ENCODE measurements at regions not wholly inside any gene's neighbourhood (a gene's known extent, or its start where the extent isn't known, plus 50 kb on each side); places are given as distances from the start of the nearest gene placed in this dataset.
A peak's percentile ranks its signal among the peaks of the same experiment; 100 is the strongest.

DNA sequence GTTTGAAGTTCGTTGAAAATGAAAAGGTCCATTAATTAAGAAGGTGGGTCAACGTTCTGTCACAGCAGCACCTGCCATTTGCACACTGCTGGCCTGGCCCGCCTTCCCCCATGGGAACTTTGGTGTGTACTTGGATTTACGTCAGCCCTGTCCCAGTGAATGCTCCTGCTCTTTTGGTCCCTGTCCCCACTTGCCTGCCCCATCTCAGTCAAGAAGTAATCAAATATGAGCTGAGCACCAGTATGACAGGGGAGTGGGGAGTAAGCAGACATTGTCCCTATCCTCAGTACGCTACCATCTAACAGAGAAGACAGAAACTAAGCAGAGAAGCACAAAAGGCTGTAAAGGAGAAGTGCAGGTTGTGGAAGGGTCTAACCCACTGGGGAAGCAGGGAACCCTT is 65.1 kb downstream of the SLC4A3 start:
- Histone ChIP-seq H3K36me3 (ENCODE audit: insufficient read depth, low read length) (no peaks in the 10 kb centered on the region), H3K9ac (ENCODE audit: low read depth, low read length) (no peak overlapping the region), H3K27me3 (ENCODE audit: insufficient read depth, low read length) (no peaks in the 10 kb centered on the region), H3K4me1 (ENCODE audit: insufficient read depth, low read length) (peaks cover 10% of the 10 kb centered on the region), H3K27ac (ENCODE audit: low read depth, low read length) (no peak overlapping the region), H3K4me3 (ENCODE audit: low read length) (no peak overlapping the region), H3K9me3 (ENCODE audit: insufficient read depth, low read depth, low read length) (no peaks in the 10 kb centered on the region)
- WGBS: 93% methylated on average over 5 of the region's 5 CpGs

DNA sequence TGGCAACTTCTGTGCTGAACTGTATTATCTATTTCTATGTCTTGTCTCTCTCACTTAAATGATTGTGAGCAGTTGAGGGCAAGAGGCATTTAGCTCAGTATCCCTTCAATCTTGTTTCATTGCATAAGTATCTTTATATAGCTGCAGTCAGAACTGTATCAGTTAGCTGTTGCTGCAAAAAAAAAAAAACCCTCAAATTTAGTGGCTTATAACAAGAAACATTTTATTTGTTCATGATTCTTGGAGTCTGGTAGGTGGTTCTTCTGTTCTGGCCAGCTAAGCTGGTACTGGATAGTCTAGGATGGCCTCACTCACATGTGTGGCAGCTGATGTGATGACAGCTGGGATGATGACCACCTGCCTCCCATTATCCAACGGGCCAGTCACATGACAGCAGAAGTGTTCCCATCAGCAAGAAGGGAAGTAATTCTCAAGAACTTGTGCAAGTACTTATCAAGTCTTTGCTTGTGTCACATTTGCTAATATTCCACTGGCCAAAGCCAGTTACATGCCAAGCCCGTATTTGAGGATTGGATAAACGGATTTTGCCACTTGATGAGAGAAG is 67.8 kb downstream of the SLC4A3 start:
- no peak overlapping the region for H3K9ac ChIP-seq (ENCODE audit: low read depth, low read length)
- no peaks in the 10 kb centered on the region for H3K27me3 ChIP-seq (ENCODE audit: insufficient read depth, low read length)
- peaks cover 25% of the 10 kb centered on the region for H3K4me1 ChIP-seq (ENCODE audit: insufficient read depth, low read length)
- no peaks in the 10 kb centered on the region for H3K36me3 ChIP-seq (ENCODE audit: insufficient read depth, low read length)
- no peaks in the 10 kb centered on the region for H3K9me3 ChIP-seq (ENCODE audit: insufficient read depth, low read depth, low read length)
- H3K4me3 ChIP-seq (ENCODE audit: low read length): no peak overlapping the region
- 88% methylated on average over 3 of the region's 3 CpGs for WGBS
- no peak overlapping the region for H3K27ac ChIP-seq (ENCODE audit: low read depth, low read length)

DNA sequence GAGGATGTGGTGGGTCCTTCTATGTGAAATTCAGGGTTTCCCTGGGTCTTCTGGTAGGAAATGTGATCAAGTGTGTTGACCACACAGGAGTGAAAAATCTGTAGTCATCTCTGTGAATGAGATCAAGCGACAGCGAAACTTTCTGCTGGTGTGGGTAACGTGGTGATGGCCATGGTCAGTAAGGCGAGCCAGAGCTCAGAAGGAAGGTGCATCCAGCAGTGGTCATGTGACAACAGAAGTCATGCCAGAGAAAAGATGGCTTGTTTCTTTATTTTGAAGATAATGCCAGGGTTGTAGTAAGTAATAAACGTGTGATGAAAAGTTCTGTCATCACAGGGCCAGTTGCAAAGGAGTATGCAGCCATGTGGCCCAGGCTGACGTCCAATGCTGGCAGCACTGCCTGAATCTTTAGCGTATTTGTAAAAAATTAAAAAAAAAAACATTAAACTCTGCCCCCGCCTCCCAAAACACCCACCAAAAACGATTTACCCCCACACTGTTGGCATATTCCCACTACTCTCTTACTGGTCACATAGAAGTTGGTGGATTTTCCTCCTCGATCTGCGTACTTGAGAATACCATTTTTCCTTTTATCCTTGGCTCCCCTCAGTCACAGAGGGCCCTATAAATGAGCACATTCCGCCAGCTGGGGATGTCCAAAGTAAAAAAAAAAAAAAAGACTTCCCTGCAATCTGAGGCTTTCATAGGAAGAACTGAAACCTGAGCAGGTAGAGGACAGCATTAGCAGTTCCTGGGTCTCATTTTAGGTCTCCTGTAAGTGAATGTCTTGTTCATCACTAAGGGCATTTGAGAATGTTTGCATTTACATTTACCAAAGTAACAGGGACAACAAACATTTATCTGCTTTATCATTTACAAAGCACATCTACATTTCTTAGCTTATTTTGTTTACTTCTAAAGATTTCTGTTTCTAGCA is 70.6 kb downstream of the SLC4A3 start:
- peaks cover 40% of the 10 kb centered on the region for H3K4me1 ChIP-seq (ENCODE audit: insufficient read depth, low read length)
- H3K27ac ChIP-seq (ENCODE audit: low read depth, low read length): no peak overlapping the region
- WGBS: 78% methylated on average over 12 of the region's 12 CpGs
- no peak overlapping the region; the same call in 1 of the 2 replicates for H3K9ac ChIP-seq (ENCODE audit: low read depth, low read length)
- H3K27me3 ChIP-seq (ENCODE audit: insufficient read depth, low read length): no peaks in the 10 kb centered on the region
- peak overlapping the region; percentile 0; the same call in 1 of the 2 replicates for H3K4me3 ChIP-seq (ENCODE audit: low read length)
- no peaks in the 10 kb centered on the region for H3K9me3 ChIP-seq (ENCODE audit: insufficient read depth, low read depth, low read length)
- no peaks in the 10 kb centered on the region for H3K36me3 ChIP-seq (ENCODE audit: insufficient read depth, low read length)

DNA sequence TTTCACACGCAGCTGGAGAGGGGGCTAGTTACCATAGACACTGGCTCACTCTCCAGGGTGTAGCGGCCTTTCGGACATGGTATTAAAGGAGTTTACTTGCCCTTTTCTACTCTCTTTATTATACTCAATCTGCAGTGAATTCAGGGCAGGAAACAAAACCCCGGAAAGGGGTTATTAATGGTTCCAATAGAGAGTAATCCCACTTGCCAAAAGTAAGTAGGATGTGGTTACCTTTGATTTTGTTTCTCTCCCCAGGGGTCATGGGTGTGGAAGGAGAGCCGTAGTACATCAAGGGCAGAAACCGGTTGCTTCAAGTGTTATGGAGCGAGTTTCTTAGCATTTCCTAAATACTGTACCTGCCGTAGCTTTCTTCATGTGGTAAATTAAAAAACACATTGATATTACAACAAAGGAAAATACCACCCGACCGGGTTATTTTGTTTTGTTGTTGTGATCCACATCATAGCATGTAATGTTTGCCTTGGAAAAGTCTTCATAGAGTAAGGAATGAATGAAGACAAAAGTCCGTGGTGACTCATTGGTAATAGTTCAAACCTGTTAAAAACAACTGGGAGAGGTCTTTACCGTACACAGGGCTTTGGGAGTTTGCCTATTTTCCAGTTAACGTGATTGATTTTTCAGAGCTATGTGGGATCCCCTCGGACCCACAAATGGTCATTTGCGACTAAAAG is 71.5 kb downstream of the SLC4A3 start:
- peak overlapping the region; percentile 0; the same call in 1 of the 2 replicates for H3K4me3 ChIP-seq (ENCODE audit: low read length)
- WGBS: 41% methylated on average over 13 of the region's 15 CpGs
- no peaks in the 10 kb centered on the region for H3K36me3 ChIP-seq (ENCODE audit: insufficient read depth, low read length)
- peak overlapping the region; percentile 36; the same call in 1 of the 2 replicates for H3K27ac ChIP-seq (ENCODE audit: low read depth, low read length)
- H3K27me3 ChIP-seq (ENCODE audit: insufficient read depth, low read length): no peaks in the 10 kb centered on the region
- no peaks in the 10 kb centered on the region for H3K9me3 ChIP-seq (ENCODE audit: insufficient read depth, low read depth, low read length)
- H3K4me1 ChIP-seq (ENCODE audit: insufficient read depth, low read length): peaks cover 41% of the 10 kb centered on the region
- H3K9ac ChIP-seq (ENCODE audit: low read depth, low read length): no peak overlapping the region; the same call in 1 of the 2 replicates

DNA sequence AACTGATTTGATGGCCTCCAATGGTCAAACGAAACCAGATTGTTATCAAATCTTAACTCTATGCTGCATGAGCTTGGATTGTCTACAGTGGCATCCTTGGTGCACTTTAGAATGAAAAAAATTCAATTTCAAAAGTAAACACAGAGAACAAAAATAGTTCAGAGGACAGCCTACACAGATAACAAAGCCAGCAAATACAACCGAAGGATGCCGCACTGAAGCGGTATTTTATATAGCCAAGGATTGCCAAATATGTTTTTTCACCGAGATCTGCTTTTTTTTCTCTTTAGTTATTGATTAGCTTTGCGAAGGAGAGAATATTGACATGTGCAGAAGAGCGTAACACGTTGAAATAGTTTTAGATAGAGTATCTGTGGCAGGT is 72.0 kb downstream of the SLC4A3 start:
- Histone ChIP-seq H3K27me3 (ENCODE audit: insufficient read depth, low read length) (no peaks in the 10 kb centered on the region), H3K36me3 (ENCODE audit: insufficient read depth, low read length) (no peaks in the 10 kb centered on the region), H3K9me3 (ENCODE audit: insufficient read depth, low read depth, low read length) (no peaks in the 10 kb centered on the region), H3K27ac (ENCODE audit: low read depth, low read length) (peak overlapping the region; percentile 36; the same call in 1 of the 2 replicates), H3K4me1 (ENCODE audit: insufficient read depth, low read length) (peaks cover 41% of the 10 kb centered on the region), H3K9ac (ENCODE audit: low read depth, low read length) (no peak overlapping the region), H3K4me3 (ENCODE audit: low read length) (no peak overlapping the region)
- WGBS: 88% methylated on average over 8 of the region's 8 CpGs

DNA sequence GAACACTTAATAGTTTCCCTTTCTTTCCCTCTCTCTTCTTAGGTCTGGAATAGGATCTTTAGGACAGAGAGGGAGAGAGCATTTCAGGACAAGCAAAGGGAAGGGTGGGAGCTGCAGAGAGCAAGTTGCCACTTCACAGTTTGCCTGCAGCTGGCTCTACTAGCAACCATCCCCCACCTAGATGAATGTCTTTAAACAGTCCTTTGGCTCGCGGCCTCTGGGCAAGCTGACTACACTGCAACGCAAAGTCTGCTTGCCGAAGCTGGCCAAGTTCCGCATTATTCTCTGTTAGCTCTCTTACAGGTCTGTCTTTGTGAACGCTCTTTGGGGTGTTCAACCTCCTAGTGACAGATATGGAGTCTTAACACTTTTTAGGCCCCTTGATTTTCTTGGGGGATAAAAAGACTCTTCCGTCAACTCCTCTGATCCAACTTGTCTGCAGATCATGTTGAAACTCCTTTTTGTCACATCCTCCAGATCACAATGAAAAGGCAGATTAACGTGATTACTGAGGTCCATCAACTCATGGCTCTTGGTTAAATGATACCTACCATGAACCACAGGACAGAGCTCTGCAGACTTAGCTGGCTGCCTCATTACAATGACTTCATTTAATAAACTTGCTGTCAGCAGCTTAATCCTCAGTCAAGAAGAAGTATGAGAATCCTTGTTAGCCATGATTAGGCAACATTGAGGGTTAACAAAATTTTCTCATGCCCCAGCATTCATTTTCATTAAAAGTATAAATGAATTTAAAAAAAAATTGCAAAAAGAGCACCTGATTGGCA is 74.6 kb downstream of the SLC4A3 start:
- Histone ChIP-seq H3K4me3 (ENCODE audit: low read length) (no peak overlapping the region), H3K36me3 (ENCODE audit: insufficient read depth, low read length) (no peaks in the 10 kb centered on the region), H3K9me3 (ENCODE audit: insufficient read depth, low read depth, low read length) (no peaks in the 10 kb centered on the region), H3K27ac (ENCODE audit: low read depth, low read length) (no peak overlapping the region), H3K9ac (ENCODE audit: low read depth, low read length) (no peak overlapping the region), H3K27me3 (ENCODE audit: insufficient read depth, low read length) (no peaks in the 10 kb centered on the region), H3K4me1 (ENCODE audit: insufficient read depth, low read length) (peaks cover 43% of the 10 kb centered on the region)
- 55% methylated on average over 8 of the region's 8 CpGs for WGBS

DNA sequence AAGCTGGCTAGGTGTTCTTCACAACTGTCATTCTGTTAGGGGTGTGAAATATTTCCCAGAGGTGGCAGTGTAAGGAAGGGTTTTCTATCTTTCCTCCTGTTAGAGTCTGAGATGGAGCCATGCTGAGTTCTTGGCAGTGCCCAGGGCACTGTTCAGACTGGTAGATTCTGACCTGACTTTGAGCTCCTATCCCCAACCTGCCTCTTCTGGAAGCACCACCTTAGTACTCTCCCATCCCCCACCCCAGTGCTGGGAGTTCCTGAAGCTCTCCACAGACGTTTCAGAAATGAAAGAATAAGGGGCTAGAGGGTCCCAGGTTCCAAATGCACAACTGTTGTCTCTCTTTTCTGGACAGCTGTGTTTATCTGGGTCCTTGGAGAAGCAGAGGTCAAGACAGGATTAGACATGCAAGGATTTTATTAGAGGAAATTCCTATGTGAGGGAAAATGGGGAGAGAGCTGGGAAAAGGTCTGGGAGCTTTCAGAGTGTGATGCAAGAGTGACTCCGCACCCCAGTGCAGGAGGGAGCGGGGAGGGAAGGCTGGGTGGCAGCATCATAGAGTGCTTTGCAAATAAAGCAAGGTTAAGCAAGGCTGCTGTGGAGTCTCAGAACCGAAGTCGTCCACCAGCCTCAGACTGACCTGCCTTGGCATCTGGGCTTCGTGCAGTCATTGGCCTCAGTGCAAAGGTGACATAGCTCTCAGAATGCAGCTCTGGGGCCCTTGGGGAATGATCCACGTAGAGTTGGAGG is 75.5 kb downstream of the SLC4A3 start:
- Histone ChIP-seq H3K9ac (ENCODE audit: low read depth, low read length) (no peak overlapping the region), H3K4me1 (ENCODE audit: insufficient read depth, low read length) (peaks cover 48% of the 10 kb centered on the region), H3K9me3 (ENCODE audit: insufficient read depth, low read depth, low read length) (no peaks in the 10 kb centered on the region), H3K4me3 (ENCODE audit: low read length) (no peak overlapping the region), H3K36me3 (ENCODE audit: insufficient read depth, low read length) (no peaks in the 10 kb centered on the region), H3K27me3 (ENCODE audit: insufficient read depth, low read length) (no peaks in the 10 kb centered on the region), H3K27ac (ENCODE audit: low read depth, low read length) (no peak overlapping the region)
- 79% methylated on average over 7 of the region's 7 CpGs for WGBS

DNA sequence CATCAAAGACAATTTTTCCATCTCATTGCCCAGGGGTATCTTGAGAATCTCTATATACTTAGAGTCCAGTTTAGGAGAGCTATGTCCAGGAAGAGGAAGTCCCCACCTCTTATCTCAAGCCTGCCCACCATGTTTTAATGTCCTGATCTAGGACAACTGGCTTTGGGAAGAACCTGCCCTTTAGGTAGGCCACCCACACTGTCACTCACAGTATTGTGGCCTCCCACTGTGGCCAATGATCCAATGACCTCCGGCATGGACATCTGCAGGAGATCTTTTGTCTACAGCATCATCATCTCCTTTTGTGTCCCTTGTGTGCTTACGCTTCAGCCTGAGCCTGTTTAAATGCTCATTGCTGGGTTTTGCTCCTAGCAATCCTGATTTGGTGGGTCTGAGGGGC is 77.4 kb downstream of the SLC4A3 start:
- H3K4me3 ChIP-seq (ENCODE audit: low read length): no peak overlapping the region
- no peaks in the 10 kb centered on the region for H3K9me3 ChIP-seq (ENCODE audit: insufficient read depth, low read depth, low read length)
- 82% methylated on average over 2 of the region's 2 CpGs for WGBS
- peaks cover 32% of the 10 kb centered on the region for H3K4me1 ChIP-seq (ENCODE audit: insufficient read depth, low read length)
- no peak overlapping the region for H3K9ac ChIP-seq (ENCODE audit: low read depth, low read length)
- no peaks in the 10 kb centered on the region for H3K36me3 ChIP-seq (ENCODE audit: insufficient read depth, low read length)
- H3K27ac ChIP-seq (ENCODE audit: low read depth, low read length): no peak overlapping the region
- H3K27me3 ChIP-seq (ENCODE audit: insufficient read depth, low read length): no peaks in the 10 kb centered on the region

DNA sequence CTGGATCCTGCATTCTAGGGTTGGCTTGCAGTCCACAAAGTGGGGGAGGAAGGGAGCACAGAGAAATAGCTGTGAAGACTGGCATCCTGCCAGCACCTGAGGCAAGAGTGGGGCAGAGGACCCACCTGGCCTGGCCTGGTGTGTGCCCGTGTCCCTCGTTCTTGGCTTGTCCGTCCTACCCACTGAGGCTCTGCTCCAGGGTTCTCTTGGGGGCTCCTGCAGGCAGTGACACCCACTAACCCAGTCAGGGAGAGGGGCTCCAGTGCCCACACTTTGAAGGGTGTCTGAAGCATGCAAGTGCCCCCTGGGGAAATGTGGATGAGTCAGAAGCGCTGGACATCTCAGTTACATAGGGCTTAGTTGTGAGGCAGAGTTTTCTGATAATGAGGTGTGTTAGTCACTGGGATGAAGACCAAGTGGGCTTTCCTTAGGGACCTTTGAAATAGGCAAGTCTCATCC is 79.4 kb downstream of the SLC4A3 start:
- Histone ChIP-seq H3K9ac (ENCODE audit: low read depth, low read length) (no peak overlapping the region), H3K9me3 (ENCODE audit: insufficient read depth, low read depth, low read length) (no peaks in the 10 kb centered on the region), H3K4me3 (ENCODE audit: low read length) (no peak overlapping the region), H3K36me3 (ENCODE audit: insufficient read depth, low read length) (no peaks in the 10 kb centered on the region), H3K27me3 (ENCODE audit: insufficient read depth, low read length) (no peaks in the 10 kb centered on the region), H3K27ac (ENCODE audit: low read depth, low read length) (no peak overlapping the region), H3K4me1 (ENCODE audit: insufficient read depth, low read length) (peaks cover 27% of the 10 kb centered on the region)
- 93% methylated on average over 4 of the region's 4 CpGs for WGBS
